Hepatocyte (in vitro differentiated cells): ENCODE measurements at regions not wholly inside any gene's neighbourhood (a gene's known extent, or its start where the extent isn't known, plus 50 kb on each side); places are given as distances from the start of the nearest gene placed in this dataset.

ENCODE experiments used
- DNase-seq: peaks from one replicate; pipeline ENCODE4 v3.0.0-alpha.2; 2016; ENCODE audit warnings: low spot score
- H2AFZ ChIP-seq: fragments of 200-600 bp; sonication (generic); 2 replicates; pipeline ENCODE4 v1.6.0; 2016; ENCODE audit warnings: antibody characterized with exemption, mild to moderate bottlenecking
- H3K27ac ChIP-seq: fragments of 200-600 bp; sonication (generic); 2 replicates; pipeline ENCODE4 v1.5.1; 2016; ENCODE audit warnings: mild to moderate bottlenecking
- H3K27me3 ChIP-seq: fragments of 200-600 bp; sonication (generic); 2 replicates; pipeline ENCODE4 v1.6.1; 2016
- H3K36me3 ChIP-seq: fragments of 200-600 bp; sonication (generic); replicated peaks from 2 replicates; pipeline ENCODE4 v1.5.1; 2016; ENCODE audit warnings: low read depth; ENCODE audit not compliant: insufficient read depth
- H3K4me1 ChIP-seq: fragments of 200-600 bp; sonication (generic); 2 replicates; pipeline ENCODE4 v1.5.1; 2016; ENCODE audit warnings: mild to moderate bottlenecking, moderate library complexity; ENCODE audit not compliant: insufficient read depth
- H3K4me2 ChIP-seq: fragments of 200-600 bp; sonication (generic); 2 replicates; pipeline ENCODE4 v1.6.0; 2016
- H3K4me3 ChIP-seq: fragments of 200-600 bp; sonication (generic); 2 replicates; pipeline ENCODE4 v1.5.1; 2016; ENCODE audit warnings: mild to moderate bottlenecking
- H3K79me2 ChIP-seq: fragments of 200-600 bp; sonication (generic); 2 replicates; pipeline ENCODE4 v1.6.0; 2017; ENCODE audit warnings: mild to moderate bottlenecking
- H3K9me2 ChIP-seq: fragments of 200-600 bp; sonication (generic); replicated peaks from 2 replicates; pipeline ENCODE4 v1.6.0; 2017; ENCODE audit warnings: mild to moderate bottlenecking; ENCODE audit not compliant: insufficient read depth
- H3K9me3 ChIP-seq: fragments of 200-600 bp; sonication (generic); 2 replicates; pipeline ENCODE4 v1.5.1; 2016; ENCODE audit warnings: low read depth, mild to moderate bottlenecking
- H4K20me1 ChIP-seq: fragments of 200-600 bp; sonication (generic); 2 replicates; pipeline ENCODE4 v1.6.0; 2016; ENCODE audit warnings: mild to moderate bottlenecking; ENCODE audit not compliant: insufficient read depth, poor library complexity, severe bottlenecking
- CTCF ChIP-seq: fragments of 200-600 bp; sonication (generic); IDR thresholded peaks from 2 replicates; pipeline ENCODE4 v1.5.1; 2016; ENCODE audit warnings: antibody characterized with exemption, mild to moderate bottlenecking; ENCODE audit not compliant: poor library complexity
- EZH2 ChIP-seq: fragments of 200-600 bp; sonication (generic); IDR thresholded peaks from 2 replicates; pipeline ENCODE4 v1.6.1; 2016; ENCODE audit warnings: antibody characterized with exemption, mild to moderate bottlenecking, borderline replicate concordance
- EZH2phosphoT487 ChIP-seq: fragments of 200-600 bp; sonication (generic); IDR thresholded peaks from one replicate; pipeline ENCODE4 v1.6.1; 2018; ENCODE audit warnings: antibody characterized with exemption, mild to moderate bottlenecking, low read depth, moderate library complexity; ENCODE audit not compliant: unreplicated experiment, severe bottlenecking
- WGBS: methylation state at CpG from one replicate; pipeline ENCODE4 v1.1.6; 2016; ENCODE audit warnings: low lambda C conversion rate; ENCODE audit errors: missing lambda C conversion rate; 5-methylcytosine and 5-hydroxymethylcytosine counted together

- Histone ChIP-seq H4K20me1 (no peaks in the 10 kb centered on the region), H3K9me3 (no peaks in the 10 kb centered on the region), H3K27me3 (no peaks in the 10 kb centered on the region), H2AFZ (no peak overlapping the region), H3K27ac (peak overlapping the region; percentile 41), H3K79me2 (no peaks in the 10 kb centered on the region), H3K36me3 (no peaks in the 10 kb centered on the region), H3K4me3 (no peak overlapping the region), H3K9me2 (no peaks in the 10 kb centered on the region), H3K4me1 (no peaks in the 10 kb centered on the region), H3K4me2 (no peak overlapping the region)
- DNase-seq, result no peak
- WGBS, result 89% methylated on average over 9 of the region's 9 CpGs
- TF ChIP-seq EZH2phosphoT487, result no peak
- TF ChIP-seq EZH2, result no peak
- TF ChIP-seq CTCF, result no peak
Measured at GRCh38 chr7:130961128-130961601, 227.2 kb upstream of the KLF14 start.

- Histone ChIP-seq H3K4me3 (no peak overlapping the region), H3K4me1 (no peaks in the 10 kb centered on the region), H3K9me2 (no peaks in the 10 kb centered on the region), H2AFZ (no peak overlapping the region), H3K9me3 (no peaks in the 10 kb centered on the region), H3K27ac (no peak overlapping the region), H4K20me1 (no peaks in the 10 kb centered on the region), H3K36me3 (no peaks in the 10 kb centered on the region), H3K4me2 (no peak overlapping the region), H3K79me2 (no peaks in the 10 kb centered on the region), H3K27me3 (no peaks in the 10 kb centered on the region)
- TF ChIP-seq EZH2phosphoT487, result no peak
- no peak for TF ChIP-seq CTCF
- TF ChIP-seq EZH2, result no peak
- WGBS, result 94% methylated on average over 2 of the region's 2 CpGs
- DNase-seq, result no peak
Measured at GRCh38 chr7:130962109-130962508, 228.1 kb upstream of the KLF14 start.

- no peak for DNase-seq
- Histone ChIP-seq H3K9me3 (no peaks in the 10 kb centered on the region), H3K27me3 (no peaks in the 10 kb centered on the region), H3K9me2 (no peaks in the 10 kb centered on the region), H2AFZ (no peak overlapping the region), H3K4me1 (no peaks in the 10 kb centered on the region), H3K36me3 (no peaks in the 10 kb centered on the region), H4K20me1 (no peaks in the 10 kb centered on the region), H3K79me2 (no peaks in the 10 kb centered on the region), H3K4me2 (no peak overlapping the region), H3K27ac (no peak overlapping the region), H3K4me3 (no peak overlapping the region)
- TF ChIP-seq EZH2, result no peak
- TF ChIP-seq CTCF, result no peak
- TF ChIP-seq EZH2phosphoT487, result no peak
- 97% methylated on average over 5 of the region's 5 CpGs for WGBS
Measured at GRCh38 chr7:130963339-130963738, 229.3 kb upstream of the KLF14 start.

GRCh38 chr7:130965515-130965914 lies 231.5 kb upstream of the KLF14 start:
- Histone ChIP-seq H3K9me3 (no peaks in the 10 kb centered on the region), H4K20me1 (no peaks in the 10 kb centered on the region), H3K27me3 (no peaks in the 10 kb centered on the region), H3K27ac (no peak overlapping the region), H3K36me3 (no peaks in the 10 kb centered on the region), H3K9me2 (no peaks in the 10 kb centered on the region), H3K4me2 (no peak overlapping the region), H2AFZ (no peak overlapping the region), H3K4me3 (no peak overlapping the region), H3K79me2 (no peaks in the 10 kb centered on the region), H3K4me1 (no peaks in the 10 kb centered on the region)
- DNase-seq, result no peak
- TF ChIP-seq CTCF, result no peak
- TF ChIP-seq EZH2, result no peak
- TF ChIP-seq EZH2phosphoT487, result no peak
